Activated naive CD8-positive, alpha-beta T cell treated with anti-CD3 and anti-CD28 coated beads for 36 hours (primary cell): ENCODE measurements at regions not wholly inside any gene's neighbourhood (a gene's known extent, or its start where the extent isn't known, plus 50 kb on each side); places are given as distances from the start of the nearest gene placed in this dataset.

Source experiments
- DNase-seq: peaks from one replicate; pipeline ENCODE4 v3.0.0; 2021
- H3K27ac Mint-ChIP-seq: one replicate; pipeline ENCODE4 v1.8.0; 2022; ENCODE audit warnings: mild to moderate bottlenecking, moderate library complexity, mixed read lengths
- H3K27me3 Mint-ChIP-seq: one replicate; pipeline ENCODE4 v1.8.0; 2022; ENCODE audit warnings: mild to moderate bottlenecking, mixed read lengths
- H3K36me3 Mint-ChIP-seq: one replicate; pipeline ENCODE4 v1.8.0; 2021; ENCODE audit warnings: mild to moderate bottlenecking, mixed read lengths
- H3K4me1 Mint-ChIP-seq: one replicate; pipeline ENCODE4 v1.8.0; 2021; ENCODE audit warnings: mixed read lengths
- H3K4me3 Mint-ChIP-seq: one replicate; pipeline ENCODE4 v1.8.0; 2022; ENCODE audit warnings: mild to moderate bottlenecking, moderate library complexity, mixed read lengths
- H3K9me3 Mint-ChIP-seq: one replicate; pipeline ENCODE4 v1.8.0; 2022; ENCODE audit warnings: mixed read lengths

DNA sequence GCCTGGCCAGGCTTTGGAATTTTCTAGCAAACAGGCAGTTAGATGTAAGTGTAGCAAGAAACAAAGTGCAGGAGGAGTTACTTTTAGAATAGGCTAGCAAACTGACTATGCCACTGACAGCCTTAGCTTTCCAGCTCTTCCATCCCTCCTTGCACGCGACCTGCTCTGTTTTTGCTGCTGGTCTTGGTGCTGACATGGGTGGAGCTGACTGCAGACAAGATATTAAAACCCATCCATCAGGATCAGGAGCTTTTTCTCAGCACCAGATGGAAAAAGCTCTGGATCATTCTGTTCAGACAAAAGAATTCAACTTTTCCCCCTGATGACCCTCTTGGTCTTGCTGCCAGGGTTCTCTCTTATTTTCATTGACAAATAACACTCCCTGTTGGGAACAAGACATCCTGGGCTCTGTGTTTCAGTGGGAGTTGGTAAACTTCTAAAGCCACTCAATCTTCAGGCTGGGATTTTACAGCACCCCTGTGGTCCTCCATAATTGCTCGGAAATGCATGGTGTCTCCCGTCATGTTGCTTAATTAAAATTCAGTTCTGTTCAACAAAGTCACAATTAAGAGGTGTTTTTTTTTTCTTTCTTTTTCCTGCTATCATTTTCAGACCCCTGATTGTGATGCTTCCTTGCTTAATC is 240.0 kb upstream of the LARGE1 start:
- Mint-ChIP-seq H3K4me1 (no peaks in the 10 kb centered on the region), H3K27ac (no peak overlapping the region), H3K27me3 (peaks cover 16% of the 10 kb centered on the region), H3K36me3 (no peaks in the 10 kb centered on the region), H3K9me3 (peaks cover 3% of the 10 kb centered on the region), H3K4me3 (no peak overlapping the region)
- no peak for DNase-seq

DNA sequence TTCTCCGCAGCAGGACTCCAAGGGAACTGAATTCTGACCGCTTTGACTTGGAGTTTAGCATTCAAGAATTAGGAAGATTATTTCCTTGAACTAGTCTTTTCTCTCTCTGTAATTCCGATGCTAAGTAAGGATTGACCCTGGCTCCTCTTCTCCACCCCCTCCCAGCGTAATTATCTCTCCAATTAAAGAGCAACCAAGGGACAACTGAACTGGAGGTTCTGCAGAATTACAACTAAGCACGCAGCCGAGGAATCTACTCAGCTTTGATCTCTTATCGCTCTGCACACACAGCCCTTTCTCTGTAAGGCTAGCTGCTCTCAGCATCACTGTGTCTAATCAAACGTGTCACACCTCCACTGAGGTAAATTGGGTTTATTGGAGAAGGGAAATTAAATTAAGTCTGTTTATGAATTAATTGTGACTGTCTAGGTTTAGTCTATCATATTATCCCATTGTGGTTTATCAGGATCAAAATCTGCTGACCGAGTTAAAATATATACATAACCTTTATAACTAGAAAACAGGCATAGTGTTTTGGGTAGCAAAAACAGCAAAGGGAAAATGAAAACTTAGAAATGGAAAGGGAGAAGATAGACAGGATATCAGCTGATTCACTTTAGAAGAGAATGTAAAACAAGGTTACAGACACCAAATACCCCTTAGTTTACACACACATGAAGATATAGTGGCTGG is 241.3 kb upstream of the LARGE1 start:
- no peaks in the 10 kb centered on the region for H3K4me1 Mint-ChIP-seq
- H3K27me3 Mint-ChIP-seq = peaks cover 16% of the 10 kb centered on the region
- DNase-seq = no peak
- H3K36me3 Mint-ChIP-seq = no peaks in the 10 kb centered on the region
- H3K9me3 Mint-ChIP-seq = no peaks in the 10 kb centered on the region
- no peak overlapping the region for H3K27ac Mint-ChIP-seq
- H3K4me3 Mint-ChIP-seq = no peak overlapping the region

DNA sequence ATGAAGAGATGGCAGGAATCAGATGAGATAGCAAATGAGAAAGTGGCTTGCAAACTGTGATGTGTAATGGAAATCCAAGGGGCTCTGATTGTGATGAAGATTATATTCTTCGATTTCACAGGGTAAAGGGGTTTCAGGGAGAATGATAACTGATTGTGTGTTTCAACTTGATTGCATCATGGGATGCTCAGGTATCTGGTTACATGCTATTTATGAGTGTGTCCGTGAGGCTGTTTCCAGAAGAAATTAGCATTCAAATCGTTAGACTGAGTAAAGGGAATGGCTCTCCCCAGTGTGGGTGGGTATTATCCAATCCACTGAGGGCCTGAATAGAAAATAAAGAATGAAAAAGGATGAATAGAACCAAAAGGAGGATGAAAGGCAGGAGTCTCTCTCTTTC is 278.7 kb upstream of the LARGE1 start:
- Mint-ChIP-seq H3K27ac (no peak overlapping the region), H3K9me3 (no peaks in the 10 kb centered on the region), H3K4me3 (no peak overlapping the region), H3K27me3 (no peaks in the 10 kb centered on the region), H3K36me3 (no peaks in the 10 kb centered on the region), H3K4me1 (no peaks in the 10 kb centered on the region)
- no peak for DNase-seq

DNA sequence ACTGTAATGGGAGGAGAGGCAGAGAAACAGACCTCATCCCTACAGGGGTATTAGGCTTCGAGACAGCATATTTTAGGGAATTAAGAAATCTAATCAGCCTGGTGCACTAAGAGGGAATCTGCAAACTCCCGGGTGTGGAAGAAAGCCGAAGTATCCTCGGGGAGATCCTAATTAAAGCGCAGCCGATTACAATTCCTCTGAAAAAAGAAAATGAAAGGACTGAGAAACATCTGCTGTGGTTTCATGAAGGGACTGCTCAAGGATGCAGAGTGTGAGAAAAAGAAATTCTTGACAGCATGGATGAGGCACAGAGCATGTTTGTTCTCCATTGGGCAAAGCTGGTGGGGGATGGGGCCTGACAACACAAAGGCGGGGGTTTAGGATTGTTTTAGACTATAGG is 290.0 kb upstream of the LARGE1 start:
- DNase-seq = no peak
- Mint-ChIP-seq H3K27ac (no peak overlapping the region), H3K9me3 (peaks cover 14% of the 10 kb centered on the region), H3K36me3 (no peaks in the 10 kb centered on the region), H3K4me1 (no peaks in the 10 kb centered on the region), H3K27me3 (peaks cover 10% of the 10 kb centered on the region), H3K4me3 (no peak overlapping the region)

DNA sequence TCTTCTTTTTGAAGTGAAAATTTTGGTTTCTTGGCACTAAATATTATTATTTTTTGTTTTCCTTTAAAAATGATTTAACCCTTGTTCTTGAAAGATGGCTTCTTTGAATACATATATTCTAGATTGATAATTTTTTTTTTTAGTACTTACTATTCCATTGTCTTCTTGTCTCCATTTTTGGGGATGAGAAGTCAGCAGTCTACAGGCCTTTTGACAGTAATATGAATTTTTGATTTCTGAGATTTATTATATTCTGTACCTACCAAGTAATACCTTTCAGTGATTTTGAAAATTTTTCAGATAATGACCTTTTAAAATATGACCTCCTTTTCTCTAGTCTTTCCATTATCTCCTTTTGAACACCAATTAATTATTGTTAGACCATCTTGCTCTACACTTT is 294.1 kb upstream of the LARGE1 start:
- no peaks in the 10 kb centered on the region for H3K36me3 Mint-ChIP-seq
- no peak overlapping the region for H3K27ac Mint-ChIP-seq
- H3K4me3 Mint-ChIP-seq = no peak overlapping the region
- peaks cover 17% of the 10 kb centered on the region for H3K9me3 Mint-ChIP-seq
- H3K27me3 Mint-ChIP-seq = peaks cover 5% of the 10 kb centered on the region
- no peaks in the 10 kb centered on the region for H3K4me1 Mint-ChIP-seq
- DNase-seq = no peak

DNA sequence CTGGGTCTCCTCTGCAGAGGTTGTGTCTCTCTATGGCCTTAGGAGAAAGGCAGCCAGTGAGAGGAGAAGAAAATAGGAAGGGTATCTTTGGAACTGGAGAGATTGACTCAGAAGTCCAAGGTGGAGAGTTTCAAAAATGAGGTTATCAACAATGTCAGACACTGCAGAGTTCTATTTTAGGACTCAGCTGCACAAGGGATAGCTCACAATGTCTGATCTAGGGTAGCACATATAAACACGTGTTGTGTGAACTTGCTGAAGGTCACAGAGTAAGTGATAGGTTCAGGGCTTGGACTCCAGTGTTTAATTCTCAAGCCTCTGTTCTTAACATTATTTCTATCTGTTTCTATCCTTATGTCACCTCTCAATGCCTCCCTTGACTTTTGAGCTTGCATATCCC is 305.0 kb upstream of the LARGE1 start:
- Mint-ChIP-seq H3K4me1 (no peaks in the 10 kb centered on the region), H3K4me3 (no peak overlapping the region), H3K9me3 (peaks cover 1% of the 10 kb centered on the region), H3K27ac (no peak overlapping the region), H3K27me3 (peaks cover 8% of the 10 kb centered on the region), H3K36me3 (no peaks in the 10 kb centered on the region)
- no peak for DNase-seq

DNA sequence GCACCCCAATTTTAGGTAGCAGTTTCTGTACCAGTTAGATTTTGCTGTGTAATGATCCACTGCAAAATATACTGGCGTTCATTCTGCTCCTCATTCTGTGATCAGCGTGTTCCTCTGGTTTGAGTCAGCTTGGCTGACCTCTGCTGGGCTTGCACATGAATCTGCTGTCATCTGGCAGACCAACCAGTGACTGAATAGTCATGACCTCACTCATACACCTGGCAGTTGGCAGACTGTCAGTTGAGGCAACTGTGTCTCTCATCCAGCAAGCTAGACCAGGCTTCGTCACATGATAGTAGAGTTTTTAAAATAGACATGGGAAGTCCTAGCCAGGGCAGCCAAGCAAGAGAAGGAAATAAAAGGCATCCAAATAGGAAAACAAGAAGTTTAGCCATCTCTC is 316.3 kb upstream of the LARGE1 start:
- no peaks in the 10 kb centered on the region for H3K4me1 Mint-ChIP-seq
- DNase-seq = no peak
- peaks cover 10% of the 10 kb centered on the region for H3K9me3 Mint-ChIP-seq
- no peak overlapping the region for H3K27ac Mint-ChIP-seq
- no peaks in the 10 kb centered on the region for H3K27me3 Mint-ChIP-seq
- no peak overlapping the region for H3K4me3 Mint-ChIP-seq
- H3K36me3 Mint-ChIP-seq = no peaks in the 10 kb centered on the region

DNA sequence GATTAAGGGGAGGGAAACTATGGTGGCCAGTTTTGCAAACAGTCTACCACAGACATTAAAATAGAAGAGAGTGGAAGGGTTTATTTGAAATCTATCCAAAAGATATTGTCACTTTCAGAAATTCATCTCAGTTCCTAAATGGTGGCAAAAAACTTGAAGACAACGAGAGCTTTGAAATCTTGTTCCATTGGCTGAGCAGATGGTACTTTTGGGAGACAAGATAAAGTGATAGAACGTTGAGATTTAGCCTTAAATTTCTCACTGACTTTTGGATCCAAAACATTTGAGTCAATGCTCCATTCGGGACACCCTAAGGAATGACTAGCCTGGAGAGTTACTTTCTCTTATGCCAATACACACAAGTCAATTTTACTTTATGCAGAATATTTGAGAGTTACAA is 319.1 kb upstream of the LARGE1 start:
- Mint-ChIP-seq H3K36me3 (no peaks in the 10 kb centered on the region), H3K9me3 (peaks cover 7% of the 10 kb centered on the region), H3K4me3 (no peak overlapping the region), H3K27me3 (no peaks in the 10 kb centered on the region), H3K27ac (no peak overlapping the region), H3K4me1 (no peaks in the 10 kb centered on the region)
- no peak for DNase-seq

DNA sequence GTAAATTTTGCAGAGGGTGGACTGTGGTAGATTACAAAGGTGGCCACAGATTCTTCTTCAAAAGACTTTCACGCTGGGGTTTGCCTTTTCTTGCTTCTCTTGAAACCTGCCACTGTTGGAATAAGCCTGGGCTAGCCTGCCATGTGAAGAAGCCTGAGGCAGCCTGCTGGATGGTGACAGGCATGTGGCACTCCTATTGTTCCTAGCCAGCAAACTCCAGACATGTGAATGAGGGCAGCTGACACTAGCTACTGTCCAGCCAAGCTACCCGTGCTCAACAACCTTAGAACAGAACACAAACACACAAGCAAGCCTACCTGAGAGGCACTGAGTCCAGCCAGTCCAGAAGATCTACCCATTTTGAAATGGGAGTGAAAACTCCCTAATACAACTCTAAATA is 322.7 kb upstream of the LARGE1 start:
- Mint-ChIP-seq H3K9me3 (peaks cover 4% of the 10 kb centered on the region), H3K4me1 (no peaks in the 10 kb centered on the region), H3K36me3 (no peaks in the 10 kb centered on the region), H3K4me3 (no peak overlapping the region), H3K27me3 (no peaks in the 10 kb centered on the region), H3K27ac (no peak overlapping the region)
- DNase-seq = no peak

DNA sequence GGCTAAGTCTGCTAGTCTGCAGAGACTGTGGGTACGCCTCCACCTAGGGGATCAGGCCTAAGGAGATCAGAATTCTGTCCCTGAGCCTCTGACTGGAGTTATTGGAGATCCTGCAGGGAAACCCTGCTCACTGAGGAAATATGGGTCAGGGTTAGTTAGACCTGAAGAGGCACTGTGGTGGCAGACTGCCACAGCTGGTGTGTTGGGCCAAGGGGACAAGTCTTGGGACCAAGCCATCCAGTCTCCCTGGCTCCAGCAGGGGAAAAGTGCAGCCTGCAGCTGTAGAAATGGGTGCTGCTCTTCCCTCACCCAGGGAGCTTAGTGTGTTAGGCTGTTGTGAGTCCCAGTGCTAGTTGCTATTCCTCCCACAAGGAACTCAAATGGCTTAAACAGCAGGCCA is 334.8 kb upstream of the LARGE1 start:
- Mint-ChIP-seq H3K27me3 (peaks cover 4% of the 10 kb centered on the region), H3K4me3 (no peak overlapping the region), H3K36me3 (no peaks in the 10 kb centered on the region), H3K4me1 (no peaks in the 10 kb centered on the region), H3K27ac (no peak overlapping the region), H3K9me3 (peaks cover 27% of the 10 kb centered on the region)
- DNase-seq = no peak

DNA sequence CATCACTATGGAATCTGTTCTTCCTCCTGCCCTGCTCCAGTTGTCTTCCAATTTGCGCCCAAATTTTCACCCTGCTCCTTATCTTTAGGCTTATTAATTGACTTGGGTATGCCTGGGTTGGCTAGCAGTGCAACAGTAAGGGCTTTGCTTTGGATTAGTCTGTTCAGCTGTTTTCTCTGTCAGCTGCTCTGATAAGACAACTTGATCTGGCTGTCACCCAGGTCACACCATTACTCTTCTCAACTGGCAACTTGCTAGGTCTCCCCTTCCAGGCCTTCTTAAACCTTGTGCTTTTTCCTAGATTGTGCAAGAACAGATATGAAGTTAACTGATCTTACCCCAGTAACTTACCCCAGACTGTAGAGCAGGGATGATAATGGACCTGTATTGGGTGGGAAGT is 357.8 kb upstream of the LARGE1 start:
- no peaks in the 10 kb centered on the region for H3K9me3 Mint-ChIP-seq
- H3K36me3 Mint-ChIP-seq = no peaks in the 10 kb centered on the region
- H3K4me1 Mint-ChIP-seq = no peaks in the 10 kb centered on the region
- DNase-seq = no peak
- H3K27me3 Mint-ChIP-seq = peaks cover 3% of the 10 kb centered on the region
- no peak overlapping the region for H3K4me3 Mint-ChIP-seq
- no peak overlapping the region for H3K27ac Mint-ChIP-seq

DNA sequence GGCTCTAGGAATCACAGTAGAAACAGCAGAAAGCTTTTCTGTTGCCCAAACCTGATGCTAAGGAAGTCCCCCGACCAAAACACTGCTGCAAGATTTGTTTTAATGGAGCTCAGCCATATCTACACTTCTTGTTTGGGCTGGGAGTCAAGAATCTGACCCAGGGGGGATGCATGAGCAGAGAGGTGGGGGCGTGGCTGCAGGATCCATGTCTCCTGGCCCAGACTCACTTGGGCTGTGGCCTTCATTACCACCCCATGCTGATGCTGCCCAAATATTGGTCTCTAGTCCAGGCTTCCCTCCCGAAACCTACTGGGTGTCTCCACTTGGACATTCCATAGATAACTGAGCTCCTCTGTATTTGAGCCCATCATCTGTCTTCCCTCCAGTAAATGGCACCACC is 361.5 kb upstream of the LARGE1 start:
- no peak for DNase-seq
- H3K36me3 Mint-ChIP-seq = no peaks in the 10 kb centered on the region
- no peak overlapping the region for H3K4me3 Mint-ChIP-seq
- no peak overlapping the region for H3K27ac Mint-ChIP-seq
- peaks cover 6% of the 10 kb centered on the region for H3K27me3 Mint-ChIP-seq
- H3K9me3 Mint-ChIP-seq = no peaks in the 10 kb centered on the region
- H3K4me1 Mint-ChIP-seq = no peaks in the 10 kb centered on the region

DNA sequence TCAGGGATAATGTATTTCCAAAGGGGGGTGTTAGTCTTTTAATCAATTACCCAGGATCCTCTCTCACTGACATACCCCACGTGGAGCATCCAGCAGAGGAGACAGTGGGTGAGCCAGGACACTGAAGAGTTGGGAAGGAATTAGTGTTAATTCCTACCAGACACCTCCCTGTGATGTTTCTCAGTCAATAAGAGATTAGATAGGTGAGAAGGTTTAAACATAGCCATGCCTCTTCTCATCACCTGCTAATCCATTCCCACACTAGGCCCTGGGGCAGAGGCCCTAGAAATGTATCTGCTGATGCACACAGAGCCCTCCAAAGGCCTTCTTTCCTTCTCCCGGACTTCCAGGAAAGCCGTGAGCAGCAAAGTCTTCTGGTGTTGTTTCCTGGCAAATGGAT is 363.6 kb upstream of the LARGE1 start:
- Mint-ChIP-seq H3K9me3 (no peaks in the 10 kb centered on the region), H3K4me1 (no peaks in the 10 kb centered on the region), H3K27me3 (peaks cover 3% of the 10 kb centered on the region), H3K27ac (no peak overlapping the region), H3K36me3 (no peaks in the 10 kb centered on the region), H3K4me3 (no peak overlapping the region)
- no peak for DNase-seq

DNA sequence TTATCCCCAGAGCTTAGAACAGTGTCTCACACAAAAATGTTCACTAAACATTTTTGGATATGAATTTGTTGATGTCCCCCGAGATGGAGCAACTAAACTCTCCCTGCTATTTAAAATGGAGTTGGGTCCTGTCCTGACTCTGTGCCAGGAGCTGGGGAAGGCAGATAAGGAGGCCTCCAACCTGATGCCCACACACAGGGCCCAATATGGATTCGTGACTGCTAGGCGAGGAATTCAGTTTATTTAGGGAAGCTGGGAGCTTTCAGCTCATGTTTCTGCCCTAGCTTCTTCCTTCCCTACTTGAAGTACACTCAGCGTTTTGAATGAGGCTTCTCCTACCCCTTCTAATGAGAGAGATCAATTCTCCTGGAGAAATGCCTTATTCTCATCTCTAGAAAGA is 373.0 kb upstream of the LARGE1 start:
- H3K4me3 Mint-ChIP-seq = no peak overlapping the region
- no peak for DNase-seq
- H3K27me3 Mint-ChIP-seq = peaks cover 4% of the 10 kb centered on the region
- H3K27ac Mint-ChIP-seq = no peak overlapping the region
- H3K36me3 Mint-ChIP-seq = no peaks in the 10 kb centered on the region
- no peaks in the 10 kb centered on the region for H3K4me1 Mint-ChIP-seq
- H3K9me3 Mint-ChIP-seq = no peaks in the 10 kb centered on the region

DNA sequence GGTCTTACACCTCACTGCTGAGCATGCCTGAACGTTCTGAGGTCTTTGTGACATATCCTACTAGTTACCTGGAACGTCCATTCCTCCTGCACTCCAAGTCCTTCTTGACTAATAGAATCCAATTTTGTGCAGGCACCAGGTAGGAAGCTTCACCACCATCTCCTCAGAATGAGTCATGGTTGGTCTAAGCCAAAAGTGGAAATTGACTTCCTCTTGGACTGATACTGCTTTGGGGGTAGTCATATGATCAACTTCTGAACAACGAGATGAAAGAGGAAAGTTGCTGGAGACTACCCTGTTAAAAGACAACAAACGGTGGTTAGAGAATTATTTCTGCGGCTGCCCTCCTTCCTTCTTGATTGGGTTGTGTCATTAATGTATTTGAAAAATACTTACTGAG is 374.2 kb upstream of the LARGE1 start:
- no peak for DNase-seq
- Mint-ChIP-seq H3K4me1 (no peaks in the 10 kb centered on the region), H3K36me3 (no peaks in the 10 kb centered on the region), H3K27ac (no peak overlapping the region), H3K4me3 (no peak overlapping the region), H3K27me3 (peaks cover 1% of the 10 kb centered on the region), H3K9me3 (no peaks in the 10 kb centered on the region)

DNA sequence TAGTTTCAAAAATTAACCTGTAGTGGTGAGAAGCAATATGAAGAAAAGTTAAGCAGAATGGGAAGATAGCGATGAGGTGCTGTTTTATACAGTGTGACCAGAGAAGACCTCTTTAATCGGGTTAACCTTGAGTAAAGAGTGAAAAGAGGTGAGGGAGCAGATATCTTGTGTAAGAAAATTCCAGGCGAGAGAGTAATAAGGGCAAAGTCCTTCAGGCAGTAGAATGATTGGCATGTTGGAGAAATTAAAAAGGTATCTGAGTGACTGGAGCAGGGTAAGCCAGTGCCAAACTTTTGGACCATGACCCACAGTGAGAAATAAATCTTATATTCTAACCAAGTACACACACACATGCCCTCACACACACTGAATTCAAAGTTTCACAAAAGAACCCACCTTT is 374.7 kb upstream of the LARGE1 start:
- DNase-seq = no peak
- Mint-ChIP-seq H3K27ac (no peak overlapping the region), H3K36me3 (no peaks in the 10 kb centered on the region), H3K4me3 (no peak overlapping the region), H3K4me1 (no peaks in the 10 kb centered on the region), H3K9me3 (no peaks in the 10 kb centered on the region), H3K27me3 (no peaks in the 10 kb centered on the region)
